ENCODE measurements at regions not wholly inside any gene's neighbourhood (a gene's known extent, or its start where the extent isn't known, plus 50 kb on each side); places are given as distances from the start of the nearest gene placed in this dataset.

GRCh38 chr11:113570906-113571305, 95.7 kb upstream of the DRD2 start:
- TF ChIP-seq POLR2A (IDR thresholded peaks at IDR 0.05) (no peak), EP300 (IDR thresholded peaks at IDR 0.05) (no peak)

Measured in gastroesophageal sphincter (tissue), 2 donors.